ENCODE measurements at regions not wholly inside any gene's neighbourhood (a gene's known extent, or its start where the extent isn't known, plus 50 kb on each side); places are given as distances from the start of the nearest gene placed in this dataset.

DNA sequence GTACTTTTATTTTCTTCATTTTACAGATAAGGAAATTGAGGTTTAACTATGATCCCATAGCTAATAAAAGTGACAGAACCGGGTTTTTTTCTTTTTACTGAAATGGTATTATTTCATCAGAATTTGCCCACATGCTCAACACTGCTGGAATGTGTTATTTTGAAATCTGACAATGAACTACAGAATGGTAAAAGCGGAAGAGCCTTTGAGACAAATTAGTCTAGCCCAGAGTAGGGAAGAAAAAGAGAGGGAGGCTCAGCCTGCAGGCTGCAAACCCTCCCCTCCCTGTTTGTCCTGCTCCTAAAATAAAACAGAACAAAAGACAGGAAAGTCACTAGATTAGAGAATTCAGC is 100.3 kb upstream of the LIPC start:
- TF ChIP-seq, protein P1, sequence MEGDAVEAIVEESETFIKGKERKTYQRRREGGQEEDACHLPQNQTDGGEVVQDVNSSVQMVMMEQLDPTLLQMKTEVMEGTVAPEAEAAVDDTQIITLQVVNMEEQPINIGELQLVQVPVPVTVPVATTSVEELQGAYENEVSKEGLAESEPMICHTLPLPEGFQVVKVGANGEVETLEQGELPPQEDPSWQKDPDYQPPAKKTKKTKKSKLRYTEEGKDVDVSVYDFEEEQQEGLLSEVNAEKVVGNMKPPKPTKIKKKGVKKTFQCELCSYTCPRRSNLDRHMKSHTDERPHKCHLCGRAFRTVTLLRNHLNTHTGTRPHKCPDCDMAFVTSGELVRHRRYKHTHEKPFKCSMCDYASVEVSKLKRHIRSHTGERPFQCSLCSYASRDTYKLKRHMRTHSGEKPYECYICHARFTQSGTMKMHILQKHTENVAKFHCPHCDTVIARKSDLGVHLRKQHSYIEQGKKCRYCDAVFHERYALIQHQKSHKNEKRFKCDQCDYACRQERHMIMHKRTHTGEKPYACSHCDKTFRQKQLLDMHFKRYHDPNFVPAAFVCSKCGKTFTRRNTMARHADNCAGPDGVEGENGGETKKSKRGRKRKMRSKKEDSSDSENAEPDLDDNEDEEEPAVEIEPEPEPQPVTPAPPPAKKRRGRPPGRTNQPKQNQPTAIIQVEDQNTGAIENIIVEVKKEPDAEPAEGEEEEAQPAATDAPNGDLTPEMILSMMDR (IDR thresholded peaks at IDR 0.05), result no peak
- TF ChIP-seq ZFX (IDR thresholded peaks at IDR 0.05; ENCODE audit: borderline replicate concordance), result no peak
